ENCODE measurements at regions not wholly inside any gene's neighbourhood (a gene's known extent, or its start where the extent isn't known, plus 50 kb on each side); places are given as distances from the start of the nearest gene placed in this dataset.

DNA sequence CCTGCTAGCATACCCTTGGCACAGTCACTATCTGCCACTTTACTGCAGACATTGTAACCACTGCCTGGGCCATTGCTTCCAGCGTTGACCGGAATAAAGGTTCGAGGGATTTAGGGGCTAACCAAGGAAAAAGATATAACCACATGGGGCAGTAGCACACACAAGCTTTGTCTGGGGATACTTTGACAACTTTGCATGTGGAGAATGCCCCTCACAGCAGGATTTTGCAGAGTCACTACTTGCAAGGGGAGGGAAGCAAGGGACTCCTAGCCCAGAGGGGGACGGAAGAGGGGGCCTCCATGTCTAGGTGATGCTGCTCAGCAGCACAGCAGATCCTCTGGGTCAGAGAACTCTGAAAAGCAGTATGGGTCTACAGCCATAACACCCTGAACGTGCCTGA, 138.7 kb downstream of the SPP2 start:
- Histone ChIP-seq H3K9me3 (no peaks in the 10 kb centered on the region), H3K27ac (no peak overlapping the region), H3K36me3 (no peaks in the 10 kb centered on the region), H3K4me3 (no peak overlapping the region), H3K27me3 (no peaks in the 10 kb centered on the region), H3K4me1 (no peaks in the 10 kb centered on the region)
- DNase-seq: no peak
- intact Hi-C loops (cut with DNase I; ENCODE audit: low total_unique reads): no loop called here
- TF ChIP-seq, protein P1, sequence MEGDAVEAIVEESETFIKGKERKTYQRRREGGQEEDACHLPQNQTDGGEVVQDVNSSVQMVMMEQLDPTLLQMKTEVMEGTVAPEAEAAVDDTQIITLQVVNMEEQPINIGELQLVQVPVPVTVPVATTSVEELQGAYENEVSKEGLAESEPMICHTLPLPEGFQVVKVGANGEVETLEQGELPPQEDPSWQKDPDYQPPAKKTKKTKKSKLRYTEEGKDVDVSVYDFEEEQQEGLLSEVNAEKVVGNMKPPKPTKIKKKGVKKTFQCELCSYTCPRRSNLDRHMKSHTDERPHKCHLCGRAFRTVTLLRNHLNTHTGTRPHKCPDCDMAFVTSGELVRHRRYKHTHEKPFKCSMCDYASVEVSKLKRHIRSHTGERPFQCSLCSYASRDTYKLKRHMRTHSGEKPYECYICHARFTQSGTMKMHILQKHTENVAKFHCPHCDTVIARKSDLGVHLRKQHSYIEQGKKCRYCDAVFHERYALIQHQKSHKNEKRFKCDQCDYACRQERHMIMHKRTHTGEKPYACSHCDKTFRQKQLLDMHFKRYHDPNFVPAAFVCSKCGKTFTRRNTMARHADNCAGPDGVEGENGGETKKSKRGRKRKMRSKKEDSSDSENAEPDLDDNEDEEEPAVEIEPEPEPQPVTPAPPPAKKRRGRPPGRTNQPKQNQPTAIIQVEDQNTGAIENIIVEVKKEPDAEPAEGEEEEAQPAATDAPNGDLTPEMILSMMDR (IDR thresholded peaks at IDR 0.05): no peak

DNA sequence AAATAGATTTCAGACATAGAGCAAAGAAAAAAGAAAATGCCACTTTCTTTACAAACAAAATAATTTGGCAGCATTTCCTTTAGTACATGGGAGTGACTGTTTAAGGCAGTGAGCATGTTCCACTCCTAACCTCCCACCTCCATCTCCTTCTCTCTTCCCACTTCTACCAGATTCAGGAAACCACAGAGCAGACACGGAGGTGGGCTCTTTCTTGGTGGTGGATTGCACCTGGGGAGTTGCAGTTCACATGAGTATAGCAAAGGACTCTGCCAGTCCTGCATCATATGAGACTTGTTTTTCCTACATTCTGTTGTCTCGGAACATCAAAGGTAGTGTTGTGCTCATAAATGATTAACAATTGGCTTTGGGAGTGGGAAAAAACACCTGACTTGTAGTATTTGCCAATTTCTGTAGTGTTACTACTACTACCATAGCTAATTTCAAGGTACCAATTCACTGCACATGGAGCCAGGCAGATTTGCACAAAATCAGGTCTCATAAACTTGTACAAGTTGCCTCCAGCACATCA, 137.2 kb downstream of the SPP2 start:
- no peaks in the 10 kb centered on the region for H3K9me3 ChIP-seq

DNA sequence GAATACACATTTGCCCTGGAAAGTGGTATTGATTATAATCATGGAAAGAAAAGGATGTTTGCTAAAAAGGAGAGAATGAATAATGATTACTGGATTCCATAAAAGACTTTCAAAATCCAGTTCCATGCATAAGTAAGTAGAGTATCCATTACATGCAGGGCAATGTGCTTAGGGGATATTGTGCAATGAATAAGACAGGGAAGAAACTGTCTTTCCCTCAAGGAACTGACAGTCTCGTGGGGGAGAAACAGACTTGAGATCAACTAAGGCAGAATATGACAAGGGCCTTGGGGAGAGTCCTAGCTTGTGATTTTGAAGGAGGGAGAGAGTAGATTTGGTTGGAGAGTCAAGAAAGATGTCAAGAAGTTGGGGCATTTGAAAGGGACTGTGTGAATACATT, 130.6 kb downstream of the SPP2 start:
- no peaks in the 10 kb centered on the region for H3K27me3 ChIP-seq
- H3K4me3 ChIP-seq: no peak overlapping the region
- no peaks in the 10 kb centered on the region for H3K36me3 ChIP-seq
- intact Hi-C loops (cut with DNase I; ENCODE audit: low total_unique reads): no loop called here
- no peak for DNase-seq
- no peak overlapping the region for H3K27ac ChIP-seq
- no peaks in the 10 kb centered on the region for H3K4me1 ChIP-seq
- TF ChIP-seq, protein P1 (IDR thresholded peaks at IDR 0.05): no peak
- no peaks in the 10 kb centered on the region for H3K9me3 ChIP-seq

More for the DNA sequence above, 137.2 kb downstream of the SPP2 start:
- DNase-seq: no peak
- Histone ChIP-seq H3K36me3 (no peaks in the 10 kb centered on the region), H3K4me3 (no peak overlapping the region), H3K27ac (no peak overlapping the region), H3K27me3 (no peaks in the 10 kb centered on the region), H3K4me1 (no peaks in the 10 kb centered on the region)
- TF ChIP-seq, protein P1 (IDR thresholded peaks at IDR 0.05): no peak
- intact Hi-C loops (cut with DNase I; ENCODE audit: low total_unique reads): no loop called here

DNA sequence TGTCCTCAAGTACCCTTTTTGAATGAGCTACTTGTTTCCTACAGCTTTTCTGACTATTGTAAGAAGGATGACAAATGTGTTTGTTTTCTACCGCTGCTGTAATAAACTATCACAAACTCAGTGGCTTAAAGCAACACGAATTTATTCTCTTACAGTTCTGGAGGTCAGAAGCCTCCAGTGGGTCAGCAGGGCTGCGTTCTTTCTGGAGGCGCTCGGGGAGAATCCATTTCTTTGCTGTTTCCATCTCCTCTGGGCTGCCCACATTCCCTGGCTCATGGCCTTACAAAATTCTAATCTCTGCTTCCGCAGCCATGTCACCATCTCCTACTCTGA, 128.5 kb downstream of the SPP2 start:
- Histone ChIP-seq H3K27ac (no peak overlapping the region), H3K4me3 (no peak overlapping the region), H3K36me3 (no peaks in the 10 kb centered on the region), H3K27me3 (no peaks in the 10 kb centered on the region), H3K9me3 (no peaks in the 10 kb centered on the region), H3K4me1 (no peaks in the 10 kb centered on the region)
- DNase-seq: no peak
- TF ChIP-seq, protein P1 (IDR thresholded peaks at IDR 0.05): no peak
- intact Hi-C loops (cut with DNase I; ENCODE audit: low total_unique reads): no loop called here

DNA sequence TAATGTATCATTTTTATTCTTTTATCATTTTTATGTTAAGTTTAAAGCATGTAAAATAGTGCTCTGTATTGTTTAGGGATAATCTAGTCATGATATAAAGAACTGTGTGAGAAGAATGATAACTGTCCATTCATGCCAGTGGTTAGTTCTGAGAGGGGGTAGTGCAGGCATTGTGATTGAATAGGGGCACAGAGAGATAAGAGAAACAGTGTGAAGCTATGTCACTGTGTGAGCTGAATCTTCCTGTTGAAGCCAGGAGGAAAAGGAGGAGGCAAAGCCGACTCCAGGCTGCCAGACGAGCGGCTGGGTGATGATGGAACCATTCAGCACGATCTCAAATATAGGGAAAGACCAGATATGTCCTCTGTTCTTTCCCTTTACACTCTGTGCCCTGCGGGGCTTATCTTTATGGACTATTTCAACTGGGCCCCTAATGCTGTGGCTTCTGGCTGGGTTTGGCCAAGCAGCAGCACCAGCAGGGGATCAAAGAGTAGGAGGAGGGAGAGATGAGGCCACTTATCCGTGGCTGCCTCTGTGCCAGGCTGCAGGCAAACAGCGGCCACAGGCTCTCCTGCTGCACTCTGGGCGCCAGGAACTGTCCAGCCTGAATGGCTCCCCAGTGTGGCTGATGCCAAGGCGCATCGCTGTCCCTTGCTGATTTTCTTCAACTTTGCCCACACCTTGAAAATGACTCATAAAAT, 128.0 kb downstream of the SPP2 start:
- Histone ChIP-seq H3K4me3 (no peak overlapping the region), H3K36me3 (no peaks in the 10 kb centered on the region), H3K27me3 (no peaks in the 10 kb centered on the region), H3K9me3 (no peaks in the 10 kb centered on the region), H3K4me1 (no peaks in the 10 kb centered on the region), H3K27ac (no peak overlapping the region)
- DNase-seq: no peak
- TF ChIP-seq, protein P1 (IDR thresholded peaks at IDR 0.05): no peak
- intact Hi-C loops (cut with DNase I; ENCODE audit: low total_unique reads): no loop called here

Measured in tibial artery (tissue), 4 donors.